Left colon (tissue), 2 donors: ENCODE measurements at regions not wholly inside any gene's neighbourhood (a gene's known extent, or its start where the extent isn't known, plus 50 kb on each side); places are given as distances from the start of the nearest gene placed in this dataset.
"Not testable (repeated sequence)": the region's sequence is repeated elsewhere in the genome, so short reads cannot be mapped to it uniquely, and the experiment has no call there.

Experiments
- ATAC-seq: fragments of 200-7000 bp; cut with Tn5 transposase; one replicate; pipeline ENCODE4 v1.9.1; 2020; ENCODE audit warnings: mild to moderate bottlenecking, moderate library complexity
- DNase-seq, 2 donors: peaks; one replicate each; pipeline ENCODE4 v3.0.0-alpha.2; 2020
- intact Hi-C, 2 donors: fragments of 100-400 bp; cut with DNase I in 1 of 2; cut with micrococcal nuclease in 1 of 2; formaldehyde crosslinking; loops; one replicate each; pipeline versions ENCODE4 v1.11.2 to v1.14.0; 2022; cut with DNase I, micrococcal nuclease
- donor health status: DM: no; HTN: no; CAD: no.
- donor health status: DM: yes; HTN: yes; CAD: no.

GRCh38 chr1:60874718-60875117 lies 207.6 kb upstream of the NFIA start:
- no peak for ATAC-seq
- DNase-seq, result no peak
- intact Hi-C loops, result no loop called here

GRCh38 chr1:60873396-60873795 lies 209.0 kb upstream of the NFIA start:
- DNase-seq, intact Hi-C loops, ATAC-seq: not testable (repeated sequence)

- intact Hi-C loops, result no loop called here
- DNase-seq (no peak), ATAC-seq (no peak)
These were observed 209.8 kb upstream of the NFIA start for GRCh38 chr1:60872426-60873054.

- intact Hi-C loops, result no loop called here
- ATAC-seq (no peak), DNase-seq (no peak)
These were observed 212.0 kb upstream of the NFIA start for GRCh38 chr1:60870269-60870865.

GRCh38 chr1:60868901-60869663 lies 213.3 kb upstream of the NFIA start:
- DNase-seq (no peak), ATAC-seq (no peak)
- intact Hi-C loops, result no loop called here

- ATAC-seq, result peak; percentile 50
- intact Hi-C loops, result no loop called here
- DNase-seq, result peak in 1 of 2 donors; percentile 20
These were observed 214.6 kb upstream of the NFIA start for GRCh38 chr1:60867782-60868181.

- intact Hi-C loops, result no loop called here
- peak; percentile 88 for ATAC-seq
- DNase-seq, result no peak
These were observed 215.3 kb upstream of the NFIA start for GRCh38 chr1:60866917-60867531.

GRCh38 chr1:60866226-60866900 lies 216.0 kb upstream of the NFIA start:
- intact Hi-C loops, result no loop called here
- peak; percentile 12 for ATAC-seq
- DNase-seq, result no peak

- intact Hi-C loops, result no loop called here
- DNase-seq (no peak), ATAC-seq (no peak)
These were observed 217.2 kb upstream of the NFIA start for GRCh38 chr1:60865166-60865565.

- no peak for DNase-seq
- intact Hi-C loops, result no loop called here
- ATAC-seq, result no peak
These were observed 217.6 kb upstream of the NFIA start for GRCh38 chr1:60864722-60865121.

GRCh38 chr1:60863131-60863530 lies 219.2 kb upstream of the NFIA start:
- no peak for ATAC-seq
- DNase-seq, result no peak
- intact Hi-C loops, result no loop called here

GRCh38 chr1:60861961-60862567 lies 220.3 kb upstream of the NFIA start:
- no peak for DNase-seq

GRCh38 chr1:60859111-60859510 lies 223.2 kb upstream of the NFIA start:
- intact Hi-C loops, result no loop called here
- DNase-seq, result no peak
- no peak for ATAC-seq

More at GRCh38 chr1:60861961-60862567, 220.3 kb upstream of the NFIA start:
- intact Hi-C loops, result no loop called here
- ATAC-seq, result no peak

GRCh38 chr1:60857851-60858250 lies 224.5 kb upstream of the NFIA start:
- no peak for ATAC-seq
- intact Hi-C loops, result no loop called here
- DNase-seq, result no peak

GRCh38 chr1:60850084-60850483 lies 232.3 kb upstream of the NFIA start:
- intact Hi-C loops, result no loop called here
- ATAC-seq, result no peak
- no peak for DNase-seq

- DNase-seq (no peak), ATAC-seq (no peak)
- intact Hi-C loops, result no loop called here
These were observed 233.0 kb upstream of the NFIA start for GRCh38 chr1:60849401-60849800.

GRCh38 chr1:60848583-60849188 lies 233.7 kb upstream of the NFIA start:
- ATAC-seq, result peak; percentile 34
- DNase-seq, result no peak
- intact Hi-C loops, result no loop called here

GRCh38 chr1:60847855-60848582 lies 234.3 kb upstream of the NFIA start:
- ATAC-seq, result no peak
- DNase-seq, result no peak
- intact Hi-C loops, result no loop called here
